Loucy (cell line): ENCODE measurements at regions not wholly inside any gene's neighbourhood (a gene's known extent, or its start where the extent isn't known, plus 50 kb on each side); places are given as distances from the start of the nearest gene placed in this dataset.

ENCODE experiments used
- EZH2phosphoT487 ChIP-seq: fragments of 200-600 bp; IDR thresholded peaks from 2 replicates; pipeline ENCODE4 v1.6.1; 2018; ENCODE audit warnings: antibody characterized with exemption, mild to moderate bottlenecking, moderate library complexity, borderline replicate concordance
- TF ChIP-seq, protein P1 (sequence below): fragments of 200-600 bp; sonication (generic); conservative IDR thresholded peaks from 2 replicates; pipeline ENCODE4 v1.5.1; 2014; ENCODE audit warnings: mild to moderate bottlenecking, antibody characterized with exemption, low read length

DNA sequence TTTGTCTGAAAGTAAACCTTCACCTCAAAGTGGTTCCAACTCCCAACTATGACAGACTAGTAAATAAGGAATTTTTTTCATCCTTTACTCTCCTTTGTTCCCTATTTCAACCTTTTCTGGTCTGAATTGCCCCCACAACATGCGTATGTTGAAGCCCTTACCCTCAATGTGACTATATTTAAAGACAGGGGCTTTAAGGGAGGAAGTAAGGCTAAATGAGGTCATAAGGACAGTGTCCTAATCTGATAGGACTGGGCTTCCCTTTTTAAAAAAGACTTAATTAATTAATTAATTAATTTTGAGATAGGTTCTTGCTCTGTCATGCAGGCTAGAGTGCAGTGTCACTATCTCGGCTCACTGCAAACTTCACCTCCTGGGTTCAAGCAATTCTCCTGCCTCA lies 86.3 kb downstream of the VCPKMT start:
- TF ChIP-seq, protein P1, sequence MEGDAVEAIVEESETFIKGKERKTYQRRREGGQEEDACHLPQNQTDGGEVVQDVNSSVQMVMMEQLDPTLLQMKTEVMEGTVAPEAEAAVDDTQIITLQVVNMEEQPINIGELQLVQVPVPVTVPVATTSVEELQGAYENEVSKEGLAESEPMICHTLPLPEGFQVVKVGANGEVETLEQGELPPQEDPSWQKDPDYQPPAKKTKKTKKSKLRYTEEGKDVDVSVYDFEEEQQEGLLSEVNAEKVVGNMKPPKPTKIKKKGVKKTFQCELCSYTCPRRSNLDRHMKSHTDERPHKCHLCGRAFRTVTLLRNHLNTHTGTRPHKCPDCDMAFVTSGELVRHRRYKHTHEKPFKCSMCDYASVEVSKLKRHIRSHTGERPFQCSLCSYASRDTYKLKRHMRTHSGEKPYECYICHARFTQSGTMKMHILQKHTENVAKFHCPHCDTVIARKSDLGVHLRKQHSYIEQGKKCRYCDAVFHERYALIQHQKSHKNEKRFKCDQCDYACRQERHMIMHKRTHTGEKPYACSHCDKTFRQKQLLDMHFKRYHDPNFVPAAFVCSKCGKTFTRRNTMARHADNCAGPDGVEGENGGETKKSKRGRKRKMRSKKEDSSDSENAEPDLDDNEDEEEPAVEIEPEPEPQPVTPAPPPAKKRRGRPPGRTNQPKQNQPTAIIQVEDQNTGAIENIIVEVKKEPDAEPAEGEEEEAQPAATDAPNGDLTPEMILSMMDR = no peak
- TF ChIP-seq EZH2phosphoT487 = no peak
